Glomerular visceral epithelial cell (primary cell): ENCODE measurements at regions not wholly inside any gene's neighbourhood (a gene's known extent, or its start where the extent isn't known, plus 50 kb on each side); places are given as distances from the start of the nearest gene placed in this dataset.

Experiments
- DNase-seq: peaks from one replicate; pipeline ENCODE4 v3.0.0-alpha.2; 2016; ENCODE audit errors: extremely low spot score

GRCh38 chr2:183284606-183285005, 160.4 kb downstream of the NUP35 start:
- peak; percentile 33 for DNase-seq

GRCh38 chr2:183291436-183291835, 167.2 kb downstream of the NUP35 start:
- no peak for DNase-seq

- DNase-seq = no peak
Observed at GRCh38 chr2:183292028-183292427, 167.8 kb downstream of the NUP35 start.

GRCh38 chr2:183339311-183339710, 215.1 kb downstream of the NUP35 start:
- no peak for DNase-seq

- no peak for DNase-seq
Observed at GRCh38 chr2:183341057-183341456, 216.8 kb downstream of the NUP35 start.

GRCh38 chr2:183347969-183348368, 223.7 kb downstream of the NUP35 start:
- no peak for DNase-seq

- DNase-seq = no peak
Observed at GRCh38 chr2:183348492-183348891, 224.2 kb downstream of the NUP35 start.

GRCh38 chr2:183349091-183349490, 224.8 kb downstream of the NUP35 start:
- no peak for DNase-seq

GRCh38 chr2:183359867-183360266, 235.6 kb downstream of the NUP35 start:
- peak; percentile 18 for DNase-seq

- DNase-seq = peak; percentile 22
Observed at GRCh38 chr2:183371545-183371944, 247.3 kb downstream of the NUP35 start.

- no peak for DNase-seq
Observed at GRCh38 chr2:183375821-183376220, 251.6 kb downstream of the NUP35 start.

GRCh38 chr2:183383854-183384253, 259.6 kb downstream of the NUP35 start:
- DNase-seq = no peak

GRCh38 chr2:183389546-183390080, 265.4 kb downstream of the NUP35 start:
- no peak for DNase-seq

GRCh38 chr2:183390109-183390508, 265.9 kb downstream of the NUP35 start:
- no peak for DNase-seq

GRCh38 chr2:183404392-183404791, 280.1 kb downstream of the NUP35 start:
- no peak for DNase-seq

GRCh38 chr2:183408562-183408961, 284.3 kb downstream of the NUP35 start:
- no peak for DNase-seq

GRCh38 chr2:183409662-183410061, 285.4 kb downstream of the NUP35 start:
- DNase-seq = no peak

- DNase-seq = no peak
Observed at GRCh38 chr2:183416753-183417152, 292.5 kb downstream of the NUP35 start.

- no peak for DNase-seq
Observed at GRCh38 chr2:183426825-183427224, 302.6 kb downstream of the NUP35 start.

- DNase-seq = no peak
Observed at GRCh38 chr2:183427558-183427957, 303.3 kb downstream of the NUP35 start.

GRCh38 chr2:183428881-183429280, 304.6 kb downstream of the NUP35 start:
- no peak for DNase-seq

- no peak for DNase-seq
Observed at GRCh38 chr2:183438541-183438940, 314.3 kb downstream of the NUP35 start.

- no peak for DNase-seq
Observed at GRCh38 chr2:183455056-183455455, 330.8 kb downstream of the NUP35 start.

- no peak for DNase-seq
Observed at GRCh38 chr2:183456177-183456576, 331.9 kb downstream of the NUP35 start.
